ENCODE measurements at regions not wholly inside any gene's neighbourhood (a gene's known extent, or its start where the extent isn't known, plus 50 kb on each side); places are given as distances from the start of the nearest gene placed in this dataset.

DNA sequence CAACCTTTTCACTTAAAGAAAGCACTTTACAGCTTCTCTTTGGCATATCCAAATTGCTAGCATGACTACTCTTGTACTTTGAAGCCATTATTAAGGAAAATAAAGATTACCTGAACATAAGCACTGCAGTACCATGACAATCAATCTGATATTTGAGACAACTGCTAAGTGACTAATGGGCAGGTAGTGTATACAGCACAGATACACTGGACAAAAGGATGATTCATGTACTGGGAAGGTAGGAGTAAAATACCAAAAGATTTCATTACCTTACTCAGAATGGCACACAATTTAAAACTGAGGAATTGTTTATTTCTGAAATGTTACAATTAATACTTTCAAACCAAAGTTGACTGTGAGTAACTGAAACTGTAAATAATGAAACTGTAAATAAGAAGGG lies 1054.3 kb upstream of the TENM4 start:
- Histone ChIP-seq H3K9me3 (no peaks in the 10 kb centered on the region), H3K4me1 (ENCODE audit: insufficient read depth) (no peaks in the 10 kb centered on the region), H3K27ac (no peak overlapping the region), H3K36me3 (no peaks in the 10 kb centered on the region), H3K4me3 (no peak overlapping the region), H3K27me3 (no peaks in the 10 kb centered on the region)
- TF ChIP-seq, protein P1, sequence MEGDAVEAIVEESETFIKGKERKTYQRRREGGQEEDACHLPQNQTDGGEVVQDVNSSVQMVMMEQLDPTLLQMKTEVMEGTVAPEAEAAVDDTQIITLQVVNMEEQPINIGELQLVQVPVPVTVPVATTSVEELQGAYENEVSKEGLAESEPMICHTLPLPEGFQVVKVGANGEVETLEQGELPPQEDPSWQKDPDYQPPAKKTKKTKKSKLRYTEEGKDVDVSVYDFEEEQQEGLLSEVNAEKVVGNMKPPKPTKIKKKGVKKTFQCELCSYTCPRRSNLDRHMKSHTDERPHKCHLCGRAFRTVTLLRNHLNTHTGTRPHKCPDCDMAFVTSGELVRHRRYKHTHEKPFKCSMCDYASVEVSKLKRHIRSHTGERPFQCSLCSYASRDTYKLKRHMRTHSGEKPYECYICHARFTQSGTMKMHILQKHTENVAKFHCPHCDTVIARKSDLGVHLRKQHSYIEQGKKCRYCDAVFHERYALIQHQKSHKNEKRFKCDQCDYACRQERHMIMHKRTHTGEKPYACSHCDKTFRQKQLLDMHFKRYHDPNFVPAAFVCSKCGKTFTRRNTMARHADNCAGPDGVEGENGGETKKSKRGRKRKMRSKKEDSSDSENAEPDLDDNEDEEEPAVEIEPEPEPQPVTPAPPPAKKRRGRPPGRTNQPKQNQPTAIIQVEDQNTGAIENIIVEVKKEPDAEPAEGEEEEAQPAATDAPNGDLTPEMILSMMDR (IDR thresholded peaks at IDR 0.05) = no peak
- TF ChIP-seq POLR2A (IDR thresholded peaks at IDR 0.05) (no peak), EP300 (IDR thresholded peaks at IDR 0.05) (no peak)
- intact Hi-C loops (cut with DNase I) = no loop called here
- no peak for DNase-seq

DNA sequence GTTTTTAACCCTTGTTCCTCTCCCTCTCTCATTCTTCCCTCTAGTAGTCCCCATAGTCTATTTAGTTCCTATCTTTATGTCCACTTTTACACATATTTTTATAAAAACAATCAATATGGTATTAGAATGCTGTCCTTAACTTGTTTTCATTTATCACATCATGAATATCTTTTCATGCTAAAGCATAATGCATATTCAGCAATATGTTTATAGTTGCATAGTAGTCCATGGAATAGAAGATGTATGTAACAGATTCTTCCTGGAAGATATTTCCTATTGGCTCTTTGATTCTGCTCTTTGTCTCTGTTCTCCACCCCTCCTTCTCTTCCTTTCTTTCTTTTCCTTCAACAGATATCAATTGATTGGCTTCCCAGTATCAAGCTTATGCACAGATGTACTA lies 1047.1 kb upstream of the TENM4 start:
- Histone ChIP-seq H3K4me3 (no peak overlapping the region), H3K4me1 (ENCODE audit: insufficient read depth) (no peaks in the 10 kb centered on the region), H3K27me3 (no peaks in the 10 kb centered on the region), H3K27ac (no peak overlapping the region), H3K36me3 (no peaks in the 10 kb centered on the region), H3K9me3 (no peaks in the 10 kb centered on the region)
- intact Hi-C loops (cut with DNase I) = no loop called here
- no peak for DNase-seq
- no peak for TF ChIP-seq EP300 (IDR thresholded peaks at IDR 0.05)
- TF ChIP-seq, protein P1 (IDR thresholded peaks at IDR 0.05) = no peak
- no peak for TF ChIP-seq POLR2A (IDR thresholded peaks at IDR 0.05)

DNA sequence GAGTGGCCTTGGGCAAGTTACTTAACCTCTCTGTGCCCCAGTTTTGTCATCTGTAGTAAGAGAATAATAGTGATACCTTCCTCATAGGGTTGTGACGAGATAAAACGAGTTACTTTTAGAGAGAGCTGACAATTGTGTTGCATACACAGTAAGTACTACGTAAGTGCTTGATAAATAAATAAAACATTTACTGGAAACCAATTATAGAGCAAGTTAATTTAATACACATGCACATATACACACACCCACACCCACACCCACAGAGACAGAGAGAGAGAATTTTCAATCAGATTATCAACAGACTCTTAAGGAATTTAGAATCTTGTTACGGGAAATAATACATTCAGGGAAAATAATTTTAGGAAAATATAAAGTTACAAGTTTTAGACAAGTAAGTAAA lies 1045.8 kb upstream of the TENM4 start:
- Histone ChIP-seq H3K9me3 (no peaks in the 10 kb centered on the region), H3K27me3 (no peaks in the 10 kb centered on the region), H3K4me1 (ENCODE audit: insufficient read depth) (no peaks in the 10 kb centered on the region), H3K36me3 (no peaks in the 10 kb centered on the region), H3K4me3 (no peak overlapping the region), H3K27ac (no peak overlapping the region)
- intact Hi-C loops (cut with DNase I) = no loop called here
- WGBS, 3 donors = 94 to 95% (median 94%) methylated on average over 4 of the region's 4 CpGs
- DNase-seq = no peak
- TF ChIP-seq EP300 (IDR thresholded peaks at IDR 0.05) = no peak
- no peak for TF ChIP-seq POLR2A (IDR thresholded peaks at IDR 0.05)
- TF ChIP-seq, protein P1 (IDR thresholded peaks at IDR 0.05) = no peak

DNA sequence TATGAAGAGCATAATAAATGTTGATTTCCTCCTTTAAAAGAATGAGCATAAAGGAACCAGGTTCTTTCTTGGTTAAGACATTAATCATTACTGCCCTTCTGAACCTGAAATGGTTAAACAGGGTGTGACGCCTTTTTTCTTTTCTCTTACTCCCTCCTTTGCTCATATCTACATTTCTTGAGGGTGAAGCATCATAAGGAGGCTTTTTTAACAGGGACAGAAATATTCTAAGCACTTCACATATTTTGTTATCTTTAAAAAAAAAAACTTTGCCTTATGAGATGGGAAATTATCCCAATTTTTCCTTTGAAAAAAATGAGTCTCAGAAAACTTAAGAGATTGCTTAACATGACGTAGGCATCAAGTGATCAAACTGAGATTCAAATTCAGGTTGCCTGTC lies 1036.3 kb upstream of the TENM4 start:
- Histone ChIP-seq H3K36me3 (no peaks in the 10 kb centered on the region), H3K4me3 (no peak overlapping the region), H3K27me3 (no peaks in the 10 kb centered on the region), H3K27ac (no peak overlapping the region), H3K4me1 (ENCODE audit: insufficient read depth) (no peaks in the 10 kb centered on the region), H3K9me3 (no peaks in the 10 kb centered on the region)
- WGBS, 3 donors = 56 to 73% (median 65%) methylated on average over 2 of the region's 2 CpGs
- intact Hi-C loops (cut with DNase I) = no loop called here
- TF ChIP-seq, protein P1 (IDR thresholded peaks at IDR 0.05) = no peak
- TF ChIP-seq EP300 (IDR thresholded peaks at IDR 0.05) (no peak), POLR2A (IDR thresholded peaks at IDR 0.05) (no peak)
- no peak for DNase-seq

DNA sequence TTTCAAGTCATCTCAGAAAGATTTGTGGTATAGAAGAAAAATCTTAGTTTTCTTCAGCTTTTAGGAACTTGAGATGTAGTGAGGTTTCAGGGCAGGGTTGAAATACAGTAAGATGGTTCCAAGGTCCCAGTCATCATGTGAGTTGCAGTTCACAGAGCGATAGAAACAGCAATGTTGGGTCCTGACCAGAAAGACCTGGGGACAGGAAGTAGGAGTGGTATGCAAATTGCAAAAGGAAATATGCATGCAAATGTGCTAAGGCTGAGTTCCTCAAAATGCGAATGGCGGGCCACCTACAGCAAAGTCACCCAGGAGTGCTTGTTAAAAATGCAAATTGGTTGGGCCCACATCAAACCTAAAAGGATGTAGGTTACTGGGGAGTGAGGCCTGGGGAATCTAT lies 1032.7 kb upstream of the TENM4 start:
- Histone ChIP-seq H3K4me1 (ENCODE audit: insufficient read depth) (no peaks in the 10 kb centered on the region), H3K4me3 (no peak overlapping the region), H3K9me3 (no peaks in the 10 kb centered on the region), H3K36me3 (no peaks in the 10 kb centered on the region), H3K27me3 (no peaks in the 10 kb centered on the region), H3K27ac (no peak overlapping the region)
- TF ChIP-seq EP300 (IDR thresholded peaks at IDR 0.05) = no peak
- TF ChIP-seq, protein P1 (IDR thresholded peaks at IDR 0.05) = no peak
- no peak for TF ChIP-seq POLR2A (IDR thresholded peaks at IDR 0.05)
- DNase-seq = no peak
- intact Hi-C loops (cut with DNase I) = no loop called here
- WGBS, 3 donors = 97 to 99% (median 97%) methylated on average over 3 of the region's 3 CpGs
